Astrocyte of the spinal cord (primary cell): ENCODE measurements at regions not wholly inside any gene's neighbourhood (a gene's known extent, or its start where the extent isn't known, plus 50 kb on each side); places are given as distances from the start of the nearest gene placed in this dataset.

ENCODE experiments used
- DNase-seq: peaks from one replicate; pipeline ENCODE4 v3.0.0; 2011; ENCODE audit warnings: low read depth, low spot score
- H3K4me3 ChIP-seq: 2 replicates; pipeline ENCODE4 v1.5.1; 2011; ENCODE audit warnings: low read depth, mild to moderate bottlenecking, low read length, moderate library complexity
- CTCF ChIP-seq: IDR thresholded peaks from 2 replicates; pipeline ENCODE4 v1.5.1; 2012; ENCODE audit warnings: low read depth, mild to moderate bottlenecking, low read length, inconsistent platforms
- in situ Hi-C: cut with HindIII; loops from 2 replicates; pipeline ENCODE4 v1.10.0; 2017; ENCODE audit warnings: low sequenced_read_pairs

GRCh38 chr10:46231087-46231486 is 55.7 kb upstream of the ANTXRL start:
- no peak for DNase-seq
- H3K4me3 ChIP-seq: no peak overlapping the region
- in situ Hi-C loops: no loop called here
- TF ChIP-seq CTCF: no peak

- no peak for DNase-seq
- no peak overlapping the region for H3K4me3 ChIP-seq
- TF ChIP-seq CTCF: no peak
- in situ Hi-C loops: no loop called here
Observed at GRCh38 chr10:46232084-46232483, 54.7 kb upstream of the ANTXRL start.

- in situ Hi-C loops: no loop called here
- no peak overlapping the region for H3K4me3 ChIP-seq
- TF ChIP-seq CTCF: no peak
- DNase-seq: no peak
Observed at GRCh38 chr10:46232666-46233065, 54.1 kb upstream of the ANTXRL start.

- no peak overlapping the region for H3K4me3 ChIP-seq
- no peak for TF ChIP-seq CTCF
- in situ Hi-C loops: no loop called here
- no peak for DNase-seq
Observed at GRCh38 chr10:46233181-46233580, 53.6 kb upstream of the ANTXRL start.

- TF ChIP-seq CTCF: no peak
- in situ Hi-C loops: no loop called here
- no peak overlapping the region for H3K4me3 ChIP-seq
- DNase-seq: no peak
Observed at GRCh38 chr10:46234026-46234425, 52.8 kb upstream of the ANTXRL start.

- in situ Hi-C loops: no loop called here
- no peak for DNase-seq
- no peak overlapping the region for H3K4me3 ChIP-seq
- TF ChIP-seq CTCF: no peak
Observed at GRCh38 chr10:46234431-46235060, 52.3 kb upstream of the ANTXRL start.
